Kidney (tissue), 13 donors: ENCODE measurements at regions not wholly inside any gene's neighbourhood (a gene's known extent, or its start where the extent isn't known, plus 50 kb on each side); places are given as distances from the start of the nearest gene placed in this dataset.

Experiments used
- DNase-seq, 5 donors: peaks; one replicate each; pipeline ENCODE4 v3.0.0-alpha.2; 2013 to 2020
- FAIRE-seq: peaks from 2 replicates; lab custom pipeline; 2012; peaks lifted over from hg19 to GRCh38; lab: Jason Lieb, UNC
- H3K27ac ChIP-seq, 2 donors: one replicate each; pipeline ENCODE4 v1.7.0; 2013; ENCODE audit warnings: low read depth in 2 of 2, low read length in 2 of 2, inconsistent platforms in 1 of 2
- H3K27me3 ChIP-seq: one replicate; pipeline ENCODE4 v1.7.1; 2013; ENCODE audit warnings: low read length, inconsistent platforms; ENCODE audit not compliant: control insufficient read depth, insufficient read depth
- H3K36me3 ChIP-seq, 3 donors: one replicate each; pipeline versions ENCODE4 v1.7.0 to v1.7.1; 2013; ENCODE audit warnings: low read length in 3 of 3, control low read depth in 1 of 3, inconsistent platforms in 1 of 3; ENCODE audit not compliant: insufficient read depth in 3 of 3, control insufficient read depth in 2 of 3
- H3K4me1 ChIP-seq, 3 donors: one replicate each; pipeline versions ENCODE4 v1.7.0 to v1.7.1; 2013; ENCODE audit warnings: low read length in 3 of 3, inconsistent platforms in 1 of 3, low read depth in 1 of 3; ENCODE audit not compliant: control insufficient read depth in 2 of 3, insufficient read depth in 2 of 3
- H3K4me3 ChIP-seq, 3 donors: one replicate each; pipeline versions ENCODE4 v1.7.0 to v1.8.1; 2013; ENCODE audit warnings: low read length in 3 of 3, control low read depth in 1 of 3, inconsistent platforms in 1 of 3
- H3K9ac ChIP-seq, 3 donors: one replicate each; pipeline versions ENCODE4 v1.7.0 to v1.7.1; 2013; ENCODE audit warnings: low read length in 3 of 3, control low read depth in 1 of 3, inconsistent platforms in 1 of 3
- H3K9me3 ChIP-seq, 3 donors: one replicate each; pipeline versions ENCODE4 v1.7.0 to v1.7.1; 2013; ENCODE audit warnings: low read length in 3 of 3, control low read depth in 1 of 3, inconsistent platforms in 1 of 3; ENCODE audit not compliant: control insufficient read depth in 2 of 3, insufficient read depth in 1 of 3
- intact Hi-C: fragments of 100-400 bp; cut with DNase I; formaldehyde crosslinking; loops from one replicate; pipeline ENCODE4 v1.11.1; 2022
- TF ChIP-seq, protein P1 (sequence below): IDR thresholded peaks from 3 replicates; pipeline ENCODE4 v1.5.1; 2012; ENCODE audit warnings: mild to moderate bottlenecking, moderate library complexity, borderline replicate concordance; ENCODE audit not compliant: insufficient read depth; ENCODE audit errors: extremely low read depth
- donor health status: control.
- donor health status: control.
- donor health status: control.
- donor health status: control.
- donor health status: control.
- donor health status: DM: yes; HTN: yes; CAD: no.
- donor health status: Normal renal cell carcinoma (clear cell type).

DNA sequence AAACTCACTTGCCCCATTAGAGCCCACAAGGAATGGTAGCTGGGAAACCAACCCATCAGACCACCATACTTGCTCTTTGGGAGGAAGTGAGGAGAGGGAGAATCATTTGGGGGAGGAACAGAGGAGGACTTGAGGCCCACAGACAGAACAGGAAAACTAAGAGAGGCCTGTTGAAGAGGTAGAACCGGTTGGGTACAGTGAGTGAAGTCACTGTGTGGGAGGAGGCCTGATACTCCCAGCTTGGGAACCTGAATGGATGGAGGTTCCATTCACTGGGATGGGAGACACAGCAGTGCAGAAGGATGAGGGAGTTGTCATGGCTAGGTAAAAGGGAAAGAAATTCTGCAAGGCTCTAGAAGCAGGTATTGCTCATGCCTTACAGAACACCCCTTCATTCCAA is 63.4 kb upstream of the PSEN2 start:
- TF ChIP-seq, protein P1, sequence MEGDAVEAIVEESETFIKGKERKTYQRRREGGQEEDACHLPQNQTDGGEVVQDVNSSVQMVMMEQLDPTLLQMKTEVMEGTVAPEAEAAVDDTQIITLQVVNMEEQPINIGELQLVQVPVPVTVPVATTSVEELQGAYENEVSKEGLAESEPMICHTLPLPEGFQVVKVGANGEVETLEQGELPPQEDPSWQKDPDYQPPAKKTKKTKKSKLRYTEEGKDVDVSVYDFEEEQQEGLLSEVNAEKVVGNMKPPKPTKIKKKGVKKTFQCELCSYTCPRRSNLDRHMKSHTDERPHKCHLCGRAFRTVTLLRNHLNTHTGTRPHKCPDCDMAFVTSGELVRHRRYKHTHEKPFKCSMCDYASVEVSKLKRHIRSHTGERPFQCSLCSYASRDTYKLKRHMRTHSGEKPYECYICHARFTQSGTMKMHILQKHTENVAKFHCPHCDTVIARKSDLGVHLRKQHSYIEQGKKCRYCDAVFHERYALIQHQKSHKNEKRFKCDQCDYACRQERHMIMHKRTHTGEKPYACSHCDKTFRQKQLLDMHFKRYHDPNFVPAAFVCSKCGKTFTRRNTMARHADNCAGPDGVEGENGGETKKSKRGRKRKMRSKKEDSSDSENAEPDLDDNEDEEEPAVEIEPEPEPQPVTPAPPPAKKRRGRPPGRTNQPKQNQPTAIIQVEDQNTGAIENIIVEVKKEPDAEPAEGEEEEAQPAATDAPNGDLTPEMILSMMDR = no peak
- no peak for FAIRE-seq
- intact Hi-C loops = no loop called here

DNA sequence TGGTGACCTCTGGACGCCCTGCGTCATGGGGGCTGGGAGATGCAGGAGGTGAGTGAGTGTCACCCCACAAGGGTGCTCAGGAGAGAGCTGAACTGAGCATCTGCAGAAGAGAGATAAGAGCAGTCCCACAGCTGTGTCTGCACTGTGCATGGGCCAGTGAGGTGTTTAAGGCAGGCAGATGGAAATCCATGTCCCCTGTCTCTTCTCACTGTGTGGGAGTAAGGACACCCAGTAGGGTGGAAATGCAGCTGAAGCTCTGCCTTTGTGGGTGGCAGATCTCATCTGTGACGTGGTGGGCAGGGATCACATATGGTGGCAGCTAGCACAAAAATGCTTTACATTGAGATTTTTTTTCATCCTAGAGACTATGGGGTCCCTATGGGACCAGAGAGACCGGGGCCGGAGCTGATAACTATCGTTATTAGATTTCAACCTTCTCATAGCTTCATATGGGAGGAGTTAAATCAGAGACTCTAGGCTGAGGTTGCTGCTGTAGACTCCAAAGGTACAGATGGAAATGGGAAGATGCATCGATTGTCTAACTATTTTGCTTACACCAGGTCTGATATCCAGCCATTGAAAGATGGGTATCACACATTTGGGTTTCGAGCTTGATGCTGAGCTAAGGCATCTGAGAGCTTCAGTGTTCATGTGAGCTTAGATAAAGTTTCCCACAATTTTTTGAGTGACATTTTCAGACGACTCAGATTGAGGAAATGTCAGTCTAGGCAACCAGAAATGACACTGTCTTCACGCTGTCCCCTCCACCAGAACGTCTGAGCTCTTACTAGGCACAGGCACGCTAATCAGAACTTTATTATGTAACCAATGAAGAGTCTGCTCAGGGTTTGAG is 65.3 kb upstream of the PSEN2 start:
- no peak for FAIRE-seq

More for the DNA sequence above, 63.4 kb upstream of the PSEN2 start:
- Histone ChIP-seq H3K27me3 (no peaks in the 10 kb centered on the region), H3K9ac (no peak overlapping the region), H3K4me1 (no peaks in the 10 kb centered on the region), H3K4me3 (no peak overlapping the region), H3K27ac (no peak overlapping the region), H3K9me3 (no peaks in the 10 kb centered on the region), H3K36me3 (no peaks in the 10 kb centered on the region)
- DNase-seq = no peak

DNA sequence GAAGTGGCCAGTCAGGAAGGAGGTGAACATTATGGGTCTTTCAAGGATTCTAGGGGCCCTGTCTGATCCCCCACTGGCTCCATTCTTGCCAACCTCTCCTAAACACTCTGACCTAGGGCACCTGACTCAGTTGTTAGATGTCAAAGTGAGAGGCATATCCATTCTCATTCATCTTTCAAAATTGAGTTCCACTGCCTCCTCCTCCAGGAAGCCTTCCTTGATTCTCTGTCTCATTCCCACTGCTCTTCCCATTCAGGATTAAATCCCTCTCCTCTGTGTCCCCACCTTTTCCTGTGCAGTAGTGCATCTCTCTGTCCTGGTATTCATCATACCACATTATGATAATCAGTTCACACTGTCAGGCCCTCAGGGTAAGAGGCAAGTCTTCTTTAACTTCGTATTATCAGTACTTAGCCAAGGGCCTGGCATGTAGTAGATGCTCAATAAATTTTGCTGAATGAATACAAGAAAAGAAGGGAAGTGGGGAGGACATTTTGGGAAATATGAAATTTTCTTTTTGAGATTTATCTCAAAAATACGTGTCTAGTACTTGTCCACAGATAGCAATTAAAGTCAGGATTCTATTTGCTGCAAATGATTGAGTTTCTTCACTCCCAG is 61.8 kb upstream of the ITPKB start:
- Histone ChIP-seq H3K9me3 (no peaks in the 10 kb centered on the region), H3K4me1 (peaks cover 0 to 2% (median 0%) of the 10 kb centered on the region in 3 donors), H3K9ac (no peak overlapping the region), H3K36me3 (no peaks in the 10 kb centered on the region), H3K27me3 (no peaks in the 10 kb centered on the region), H3K27ac (no peak overlapping the region), H3K4me3 (no peak overlapping the region)
- intact Hi-C loops = no loop called here
- TF ChIP-seq, protein P1 = no peak
- DNase-seq (no peak), FAIRE-seq (no peak)

More for the DNA sequence above, 65.3 kb upstream of the PSEN2 start:
- intact Hi-C loops = no loop called here
- Histone ChIP-seq H3K4me1 (no peaks in the 10 kb centered on the region), H3K4me3 (no peak overlapping the region), H3K27ac (no peak overlapping the region), H3K9ac (no peak overlapping the region), H3K9me3 (no peaks in the 10 kb centered on the region), H3K27me3 (no peaks in the 10 kb centered on the region), H3K36me3 (no peaks in the 10 kb centered on the region)
- TF ChIP-seq, protein P1 = no peak
- no peak for DNase-seq
